GM23248 (cell line): ENCODE measurements at regions not wholly inside any gene's neighbourhood (a gene's known extent, or its start where the extent isn't known, plus 50 kb on each side); places are given as distances from the start of the nearest gene placed in this dataset.
A peak's percentile ranks its signal among the peaks of the same experiment; 100 is the strongest.

Experiments used
- DNase-seq: peaks from one replicate; pipeline ENCODE4 v3.0.0-alpha.2; 2015
- H2AFZ ChIP-seq: fragments of 200-600 bp; sonication (generic); 2 replicates; pipeline ENCODE4 v1.6.1; 2016; ENCODE audit warnings: antibody characterized with exemption
- H3F3A ChIP-seq: fragments of 200-600 bp; sonication (generic); 2 replicates; pipeline ENCODE4 v1.6.1; 2016; ENCODE audit warnings: mild to moderate bottlenecking, antibody characterized with exemption, mixed run types; ENCODE audit not compliant: insufficient read depth
- H3K27ac ChIP-seq: fragments of 200-600 bp; sonication (generic); 2 replicates; pipeline ENCODE4 v1.5.1; 2016; ENCODE audit warnings: mild to moderate bottlenecking
- H3K27me3 ChIP-seq: fragments of 200-600 bp; sonication (generic); replicated peaks from 2 replicates; pipeline ENCODE4 v1.6.1; 2016; ENCODE audit warnings: mild to moderate bottlenecking; ENCODE audit not compliant: insufficient read depth
- H3K36me3 ChIP-seq: fragments of 200-600 bp; sonication (generic); 2 replicates; pipeline ENCODE4 v1.6.1; 2016; ENCODE audit warnings: low read depth, mild to moderate bottlenecking
- H3K4me1 ChIP-seq: fragments of 200-600 bp; sonication (generic); 2 replicates; pipeline ENCODE4 v1.6.1; 2016; ENCODE audit warnings: mild to moderate bottlenecking; ENCODE audit not compliant: insufficient read depth
- H3K4me2 ChIP-seq: fragments of 200-600 bp; sonication (generic); one replicate; pipeline ENCODE4 v1.6.1; 2016; ENCODE audit warnings: mild to moderate bottlenecking; ENCODE audit not compliant: unreplicated experiment
- H3K4me3 ChIP-seq: fragments of 200-600 bp; sonication (generic); 2 replicates; pipeline ENCODE4 v1.5.1; 2016; ENCODE audit warnings: mild to moderate bottlenecking
- H3K79me2 ChIP-seq: fragments of 200-600 bp; sonication (generic); 2 replicates; pipeline ENCODE4 v1.6.1; 2016; ENCODE audit warnings: mild to moderate bottlenecking; ENCODE audit not compliant: insufficient read depth
- H3K9ac ChIP-seq: fragments of 200-600 bp; sonication (generic); 2 replicates; pipeline ENCODE4 v1.6.1; 2016; ENCODE audit warnings: mild to moderate bottlenecking
- H3K9me2 ChIP-seq: fragments of 200-600 bp; sonication (generic); 2 replicates; pipeline ENCODE4 v1.6.1; 2016; ENCODE audit warnings: mixed run types, mild to moderate bottlenecking, moderate library complexity; ENCODE audit not compliant: insufficient read depth
- H3K9me3 ChIP-seq: fragments of 200-600 bp; sonication (generic); one replicate; pipeline ENCODE4 v1.6.1; 2017; ENCODE audit warnings: low read depth
- H4K20me1 ChIP-seq: fragments of 200-600 bp; sonication (generic); 2 replicates; pipeline ENCODE4 v1.6.0; 2016; ENCODE audit not compliant: insufficient read depth
- EZH2 ChIP-seq: fragments of 200-600 bp; sonication (generic); IDR thresholded peaks from 2 replicates; pipeline ENCODE4 v1.6.1; 2018; ENCODE audit warnings: antibody characterized with exemption, mild to moderate bottlenecking; ENCODE audit not compliant: insufficient read depth, poor library complexity, severe bottlenecking
- EZH2phosphoT487 ChIP-seq: fragments of 200-600 bp; sonication (generic); IDR thresholded peaks from 2 replicates; pipeline ENCODE4 v1.6.1; 2018; ENCODE audit warnings: antibody characterized with exemption, moderate library complexity, mild to moderate bottlenecking, low read depth; ENCODE audit not compliant: insufficient read depth
- WGBS, 2 experiments: methylation state at CpG; one replicate each; pipeline ENCODE4 v1.1.6; 2015 to 2017; ENCODE audit warnings: low lambda C conversion rate in 2 of 2, low coverage in 1 of 2; ENCODE audit errors: missing lambda C conversion rate in 2 of 2; 5-methylcytosine and 5-hydroxymethylcytosine counted together
- in situ Hi-C: fragments of 300-500 bp; cut with MboI; formaldehyde crosslinking; loops from 2 replicates; pipeline ENCODE4 v1.15.0; 2020

GRCh38 chr1:87560601-87561360, 232.1 kb downstream of the LMO4 start:
- H3K36me3 ChIP-seq = no peaks in the 10 kb centered on the region
- no peaks in the 10 kb centered on the region for H4K20me1 ChIP-seq
- TF ChIP-seq EZH2phosphoT487 = no peak
- no peak for TF ChIP-seq EZH2
- 60 to 69% methylated on average over 3 of the region's 3 CpGs for WGBS, 2 experiments
- no peak overlapping the region for H3K4me3 ChIP-seq
- H3F3A ChIP-seq = 0 out of 2 replicates have a peak, but pooled peaks cover 8% of the 10 kb centered on the region
- DNase-seq = peak; percentile 5
- H3K27ac ChIP-seq = no peak overlapping the region
- H3K79me2 ChIP-seq = no peaks in the 10 kb centered on the region
- H3K9me3 ChIP-seq = no peaks in the 10 kb centered on the region
- no peak overlapping the region for H2AFZ ChIP-seq
- peaks cover 9% of the 10 kb centered on the region for H3K4me1 ChIP-seq
- peak overlapping the region; percentile 41 for H3K4me2 ChIP-seq
- in situ Hi-C loops = no loop called here
- H3K9me2 ChIP-seq = no peaks in the 10 kb centered on the region
- H3K27me3 ChIP-seq = no peaks in the 10 kb centered on the region
- no peak overlapping the region for H3K9ac ChIP-seq

GRCh38 chr1:87563211-87563610, 234.5 kb downstream of the LMO4 start:
- TF ChIP-seq EZH2 = no peak
- no peak for TF ChIP-seq EZH2phosphoT487
- peaks cover 9% of the 10 kb centered on the region for H3K4me1 ChIP-seq
- no peaks in the 10 kb centered on the region for H3K36me3 ChIP-seq
- 34 to 39% methylated on average over 4 of the region's 4 CpGs for WGBS, 2 experiments
- H4K20me1 ChIP-seq = no peaks in the 10 kb centered on the region
- H3K9me3 ChIP-seq = no peaks in the 10 kb centered on the region
- H3F3A ChIP-seq = 0 out of 2 replicates have a peak, but pooled peaks cover 8% of the 10 kb centered on the region
- H3K27ac ChIP-seq = no peak overlapping the region
- in situ Hi-C loops = no loop called here
- no peaks in the 10 kb centered on the region for H3K79me2 ChIP-seq
- no peak for DNase-seq
- no peak overlapping the region for H3K4me3 ChIP-seq
- H3K9ac ChIP-seq = no peak overlapping the region
- no peaks in the 10 kb centered on the region for H3K9me2 ChIP-seq
- no peak overlapping the region for H2AFZ ChIP-seq
- H3K4me2 ChIP-seq = no peak overlapping the region
- H3K27me3 ChIP-seq = no peaks in the 10 kb centered on the region

- Histone ChIP-seq H3K9ac (no peak overlapping the region), H2AFZ (no peak overlapping the region), H3K4me2 (no peak overlapping the region), H3K27ac (no peak overlapping the region), H3K4me1 (peaks cover 3% of the 10 kb centered on the region), H3K4me3 (no peak overlapping the region), H3K9me2 (no peaks in the 10 kb centered on the region), H3F3A (0 out of 2 replicates have a peak, but pooled peaks cover 3% of the 10 kb centered on the region), H4K20me1 (no peaks in the 10 kb centered on the region), H3K9me3 (no peaks in the 10 kb centered on the region), H3K27me3 (no peaks in the 10 kb centered on the region), H3K36me3 (no peaks in the 10 kb centered on the region), H3K79me2 (no peaks in the 10 kb centered on the region)
- 10 to 17% methylated on average over 5 of the region's 5 CpGs for WGBS, 2 experiments
- TF ChIP-seq EZH2 (no peak), EZH2phosphoT487 (no peak)
- DNase-seq = no peak
- in situ Hi-C loops = no loop called here
Measured at GRCh38 chr1:87565861-87566260, 237.2 kb downstream of the LMO4 start.

- Histone ChIP-seq H3K27ac (no peak overlapping the region), H3K9me2 (no peaks in the 10 kb centered on the region), H3K4me1 (no peaks in the 10 kb centered on the region), H4K20me1 (no peaks in the 10 kb centered on the region), H3K9ac (no peak overlapping the region), H3K27me3 (no peaks in the 10 kb centered on the region), H2AFZ (no peak overlapping the region), H3K4me2 (no peak overlapping the region), H3F3A (no peaks in the 10 kb centered on the region), H3K9me3 (no peaks in the 10 kb centered on the region), H3K4me3 (no peak overlapping the region), H3K36me3 (no peaks in the 10 kb centered on the region), H3K79me2 (no peaks in the 10 kb centered on the region)
- in situ Hi-C loops = no loop called here
- no peak for TF ChIP-seq EZH2
- TF ChIP-seq EZH2phosphoT487 = no peak
- DNase-seq = no peak
- whole genome bisulfite sequencing, 2 experiments = 91 to 97% methylated on average over 4 of the region's 4 CpGs
Measured at GRCh38 chr1:87568005-87568404, 239.3 kb downstream of the LMO4 start.
